Right renal pelvis (tissue), 4 donors: ENCODE measurements at regions not wholly inside any gene's neighbourhood (a gene's known extent, or its start where the extent isn't known, plus 50 kb on each side); places are given as distances from the start of the nearest gene placed in this dataset.

Source experiments
- DNase-seq, 4 donors: peaks; one replicate each; pipeline ENCODE4 v3.0.0-alpha.2; 2013; ENCODE audit warnings: low read depth in 4 of 4, low spot score in 3 of 4, missing footprints in 1 of 4

DNA sequence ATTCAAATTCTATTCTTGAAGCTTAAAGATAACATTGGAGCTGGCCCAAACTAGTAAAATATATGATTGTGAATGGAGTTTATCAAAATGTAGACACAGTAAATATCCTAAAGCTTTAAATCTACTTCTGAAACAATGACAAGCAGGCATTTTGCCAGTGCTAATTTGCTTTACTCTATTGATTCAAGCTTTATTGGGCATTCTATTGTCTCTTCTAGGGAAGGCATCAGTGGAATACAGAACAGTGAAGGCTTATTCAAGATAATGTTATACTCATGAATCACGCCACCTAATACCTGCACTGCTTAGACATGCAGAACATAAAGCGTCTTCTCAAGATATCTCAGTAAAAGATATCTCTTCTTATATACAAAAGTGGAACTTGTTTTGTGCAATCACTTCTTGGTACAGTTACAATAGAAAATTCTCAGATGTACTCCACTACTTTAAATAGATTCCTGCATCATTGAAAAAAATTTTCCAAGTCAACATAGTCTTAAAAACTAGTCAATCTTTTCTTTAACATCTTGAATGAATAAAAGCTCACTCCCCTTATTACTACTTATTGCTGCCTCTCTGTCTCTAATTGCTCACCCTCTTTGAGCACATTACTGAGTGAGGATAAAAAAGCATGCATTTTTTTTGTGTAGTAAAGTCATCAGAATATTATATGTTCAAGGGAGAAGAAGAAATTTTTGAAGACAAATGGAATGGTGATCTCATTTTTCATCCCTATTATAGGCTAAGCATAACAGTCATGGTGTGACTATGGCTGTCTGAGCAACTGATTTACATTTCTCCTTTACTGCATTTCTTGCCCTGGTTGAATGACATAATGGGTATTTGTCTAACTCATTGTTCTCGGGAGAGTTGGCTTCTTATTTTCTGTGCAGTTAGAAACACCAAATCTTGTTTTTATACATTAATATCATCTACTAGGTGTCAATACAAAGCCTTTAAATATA, 98.0 kb upstream of the E2F7 start:
- no peak for DNase-seq

GRCh38 chr12:77161944-77162343, 96.6 kb upstream of the E2F7 start:
- no peak for DNase-seq

GRCh38 chr12:77160931-77161330, 95.6 kb upstream of the E2F7 start:
- DNase-seq, result no peak

GRCh38 chr12:77153706-77154105, 88.3 kb upstream of the E2F7 start:
- DNase-seq, result no peak

DNA sequence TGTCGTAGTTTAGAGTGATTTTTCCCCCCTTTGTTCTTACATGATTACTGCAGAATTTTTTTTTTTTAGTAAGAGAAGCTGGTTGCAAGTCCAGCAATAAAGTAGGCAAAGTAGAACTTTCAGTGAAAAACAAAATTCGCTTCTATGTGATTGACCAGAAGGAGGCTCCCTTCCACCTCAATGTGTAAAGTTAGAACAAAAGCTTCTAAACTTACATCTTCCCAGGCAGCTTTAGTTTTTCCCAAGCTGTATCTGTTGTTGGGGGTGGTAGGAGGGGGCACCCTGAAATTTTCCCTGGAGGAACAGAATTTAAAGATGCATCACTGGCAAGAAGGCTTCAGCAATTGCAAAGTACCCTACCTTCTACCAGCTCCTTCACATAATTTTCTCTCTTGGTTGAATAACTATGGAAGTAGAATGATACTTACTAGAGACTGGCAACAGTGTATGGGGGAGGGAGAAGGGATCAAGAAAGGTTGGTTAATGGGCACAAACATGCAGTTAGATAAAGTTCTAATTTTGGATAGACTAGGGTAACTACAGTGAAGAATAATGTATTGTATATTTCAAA, 87.3 kb upstream of the E2F7 start:
- peak; percentile 22 to 42 (median 34) for DNase-seq

DNA sequence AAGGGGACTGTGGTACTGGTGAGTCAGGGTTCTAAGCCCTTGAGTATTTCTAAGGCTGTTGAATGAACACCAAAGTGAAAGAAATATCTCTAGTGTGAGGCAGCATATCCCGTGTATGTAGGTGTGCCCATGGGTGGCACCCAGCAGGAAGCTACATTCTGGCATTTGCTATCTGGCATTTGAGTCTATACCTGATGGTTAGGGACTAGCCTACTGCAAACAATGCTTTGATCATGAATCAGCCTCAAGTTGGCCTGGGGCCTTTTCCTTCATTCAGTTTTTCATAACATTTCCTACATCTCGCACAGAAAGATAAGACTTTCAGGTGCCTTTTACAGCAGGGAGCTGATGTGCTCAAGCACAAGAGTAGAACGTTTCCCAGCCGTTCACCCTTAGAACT, 85.7 kb upstream of the E2F7 start:
- DNase-seq, result no peak

GRCh38 chr12:77133566-77133965, 68.2 kb upstream of the E2F7 start:
- peak; percentile 42 to 54 (median 46) for DNase-seq

GRCh38 chr12:77131977-77132490, 66.7 kb upstream of the E2F7 start:
- DNase-seq, result no peak

DNA sequence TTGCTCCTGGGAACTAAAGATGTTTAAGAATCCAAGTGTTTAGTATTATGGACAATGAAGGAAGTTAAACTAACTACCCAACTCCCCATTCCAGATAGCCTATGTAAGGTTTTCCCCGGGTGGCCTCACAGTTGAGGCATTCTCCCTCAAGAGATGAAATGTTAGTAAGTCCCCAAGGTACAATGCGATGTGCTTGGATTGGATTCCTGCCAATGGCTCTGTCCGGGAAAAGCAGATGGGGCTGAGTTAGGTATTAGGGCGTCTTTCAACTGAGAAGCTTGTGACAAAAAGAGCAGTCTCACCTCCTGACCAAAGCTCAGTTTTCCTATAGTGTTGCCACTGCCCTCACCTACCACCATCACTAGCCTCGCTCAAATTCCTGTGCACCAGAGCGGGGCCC, 64.8 kb upstream of the E2F7 start:
- DNase-seq, result no peak

GRCh38 chr12:77124767-77125166, 59.4 kb upstream of the E2F7 start:
- DNase-seq, result no peak

DNA sequence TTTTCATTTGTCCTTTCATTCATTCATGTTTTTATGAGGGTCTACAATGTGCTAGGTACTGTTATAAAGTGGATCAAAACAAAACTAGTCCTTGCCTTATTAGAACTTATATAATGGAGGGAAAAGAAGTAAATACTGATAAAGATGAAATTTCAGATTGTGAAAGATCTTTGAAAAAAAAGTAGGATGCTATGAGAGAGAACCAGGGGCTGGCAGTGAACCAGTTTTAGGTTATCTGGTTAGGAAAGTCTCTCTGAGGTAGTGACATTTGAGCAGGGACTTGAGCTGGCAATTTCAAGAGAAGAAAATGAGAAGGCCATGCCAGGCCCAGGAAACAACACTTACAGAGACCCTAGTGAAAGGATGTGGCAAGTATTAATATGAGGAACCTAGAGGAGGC, 57.3 kb upstream of the E2F7 start:
- DNase-seq, result no peak

DNA sequence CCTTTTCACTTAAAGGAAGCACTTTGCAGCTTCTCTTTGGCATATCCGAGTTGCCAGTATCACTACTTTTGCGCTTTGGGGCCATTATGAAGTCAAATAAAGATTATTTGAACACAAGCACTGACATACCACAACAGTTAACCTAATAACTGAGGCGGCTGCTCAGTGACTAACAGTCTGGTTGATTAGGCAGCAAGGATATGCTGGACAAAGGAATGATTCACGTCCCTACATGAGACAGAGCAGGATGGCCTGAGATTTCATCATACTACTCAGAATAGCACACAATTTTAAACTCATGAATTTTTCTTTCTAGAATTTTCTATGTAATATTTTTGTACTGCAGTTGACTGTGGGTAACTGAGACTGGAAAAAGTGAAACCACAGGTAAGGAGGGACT, 56.9 kb upstream of the E2F7 start:
- DNase-seq, result no peak

DNA sequence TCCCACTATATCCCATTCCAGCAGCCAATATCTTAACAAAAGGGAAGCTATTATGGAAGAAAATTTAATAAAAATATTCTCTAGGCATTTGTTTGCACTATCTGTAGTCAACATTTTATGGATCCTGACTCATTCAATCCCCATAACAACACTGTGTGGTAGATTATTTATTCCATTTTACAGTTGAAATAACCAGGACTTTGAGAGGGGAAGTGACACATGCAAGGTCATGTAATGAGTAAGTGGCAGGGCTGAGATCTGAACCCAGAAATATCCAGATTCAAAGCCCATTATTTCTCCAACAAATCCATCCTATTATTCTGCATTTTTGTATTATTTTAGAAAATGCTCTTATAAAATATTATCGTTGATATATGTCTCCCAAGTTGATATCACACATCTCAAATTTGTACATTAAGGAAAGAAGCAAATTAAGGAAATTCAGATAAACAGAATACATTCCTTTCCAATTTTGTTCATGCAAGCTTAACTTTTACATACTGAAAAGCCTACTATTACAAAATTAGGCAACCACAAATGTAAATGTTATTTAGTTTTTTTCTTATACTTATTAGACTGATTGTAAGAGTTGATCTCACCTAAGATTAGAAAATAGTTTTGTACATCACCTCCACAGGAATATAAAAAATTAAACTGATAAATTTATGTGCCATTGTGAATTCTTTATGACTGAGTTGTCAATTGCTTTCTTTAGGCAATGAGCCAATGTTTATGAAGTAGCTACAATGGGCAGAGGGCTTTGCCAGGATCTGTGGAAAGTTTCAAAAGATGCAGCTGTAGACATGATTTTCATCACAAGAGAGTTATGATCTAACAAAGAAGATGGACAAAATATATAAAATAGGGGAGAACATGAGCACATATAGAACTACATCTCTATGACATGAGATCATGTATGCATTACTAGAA, 55.1 kb upstream of the E2F7 start:
- no peak for DNase-seq

DNA sequence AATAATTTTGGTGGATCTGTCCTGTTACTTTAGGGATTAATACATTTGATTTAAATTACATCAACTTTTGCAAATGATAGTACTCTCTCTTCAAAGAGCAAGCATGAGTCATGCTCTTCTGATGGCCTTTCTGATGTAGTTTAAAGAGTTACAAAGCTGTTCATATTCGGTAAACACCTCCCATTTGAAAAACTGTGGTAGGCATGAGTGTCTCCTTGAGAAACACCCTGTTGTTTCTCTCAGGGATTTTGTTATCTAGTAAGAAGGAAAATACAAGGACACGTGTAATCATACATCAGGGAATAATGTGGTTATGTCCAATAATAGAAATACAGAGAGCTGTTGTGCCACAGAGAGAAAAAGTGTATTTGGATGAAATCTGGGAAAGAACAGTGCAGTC, 53.3 kb upstream of the E2F7 start:
- no peak for DNase-seq

- no peak for DNase-seq
Observed at GRCh38 chr12:77116277-77116676, 50.9 kb upstream of the E2F7 start.

DNA sequence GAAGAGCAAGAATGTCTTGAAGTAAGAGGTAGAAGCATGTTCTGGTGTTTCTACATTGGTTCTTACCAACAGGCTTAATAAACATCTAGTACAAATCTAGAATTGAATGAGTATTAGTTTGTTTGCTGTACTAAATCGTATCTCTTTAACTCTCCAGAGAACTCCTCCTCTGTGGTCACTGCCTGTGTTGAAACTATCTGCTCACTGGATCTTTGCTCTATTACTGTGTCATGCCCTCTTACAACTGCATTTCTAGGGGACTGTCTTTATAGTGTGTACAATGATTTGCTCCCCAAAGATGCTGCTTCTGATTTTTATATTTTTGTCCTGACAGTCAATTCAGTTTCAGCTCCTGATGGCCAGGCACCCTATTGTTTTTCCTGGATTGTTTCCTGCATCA, 50.1 kb upstream of the E2F7 start:
- DNase-seq, result no peak
